MG63 (cell line): ENCODE measurements at regions not wholly inside any gene's neighbourhood (a gene's known extent, or its start where the extent isn't known, plus 50 kb on each side); places are given as distances from the start of the nearest gene placed in this dataset.

Source experiments
- DNase-seq: peaks from one replicate; pipeline ENCODE4 v3.0.0-alpha.2; 2020
- H3K27me3 ChIP-seq: fragments of 250-450 bp; sonication (Bioruptor Pico); 2 replicates; pipeline ENCODE4 v1.5.1; 2020; ENCODE audit warnings: mild to moderate bottlenecking, moderate library complexity
- H3K36me3 ChIP-seq: fragments of 250-450 bp; sonication (Bioruptor Pico); 2 replicates; pipeline ENCODE4 v1.5.1; 2020; ENCODE audit warnings: mild to moderate bottlenecking, moderate library complexity
- H3K4me3 ChIP-seq: fragments of 250-450 bp; sonication (Bioruptor Pico); 2 replicates; pipeline ENCODE4 v1.5.1; 2020; ENCODE audit warnings: mild to moderate bottlenecking, moderate library complexity
- H3K9me3 ChIP-seq: fragments of 250-450 bp; sonication (Bioruptor Pico); 2 replicates; pipeline ENCODE4 v1.5.1; 2020; ENCODE audit warnings: mild to moderate bottlenecking, moderate library complexity

DNA sequence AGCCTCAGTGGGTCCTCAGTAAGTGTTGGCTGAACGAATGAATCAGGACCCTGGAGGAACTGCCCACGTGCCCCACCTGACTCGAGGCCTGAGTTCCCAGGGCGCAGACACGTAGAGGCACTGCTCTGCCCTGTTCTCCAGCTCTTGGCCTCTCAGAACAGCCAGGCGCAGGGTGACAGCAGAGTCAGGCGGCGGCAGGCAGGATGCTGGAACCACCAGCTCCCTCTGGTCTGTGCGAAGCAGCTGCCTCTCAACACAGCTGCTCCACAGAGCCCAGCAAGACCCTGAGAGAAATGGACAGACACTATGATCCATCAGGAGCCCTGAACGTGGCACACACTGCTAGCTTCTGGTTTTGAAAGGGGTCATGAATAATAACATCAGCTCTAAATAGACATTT lies 53.1 kb upstream of the BCO1 start:
- H3K27me3 ChIP-seq, result no peaks in the 10 kb centered on the region
- H3K4me3 ChIP-seq, result no peak overlapping the region
- DNase-seq, result no peak
- no peaks in the 10 kb centered on the region for H3K9me3 ChIP-seq
- H3K36me3 ChIP-seq, result no peaks in the 10 kb centered on the region

DNA sequence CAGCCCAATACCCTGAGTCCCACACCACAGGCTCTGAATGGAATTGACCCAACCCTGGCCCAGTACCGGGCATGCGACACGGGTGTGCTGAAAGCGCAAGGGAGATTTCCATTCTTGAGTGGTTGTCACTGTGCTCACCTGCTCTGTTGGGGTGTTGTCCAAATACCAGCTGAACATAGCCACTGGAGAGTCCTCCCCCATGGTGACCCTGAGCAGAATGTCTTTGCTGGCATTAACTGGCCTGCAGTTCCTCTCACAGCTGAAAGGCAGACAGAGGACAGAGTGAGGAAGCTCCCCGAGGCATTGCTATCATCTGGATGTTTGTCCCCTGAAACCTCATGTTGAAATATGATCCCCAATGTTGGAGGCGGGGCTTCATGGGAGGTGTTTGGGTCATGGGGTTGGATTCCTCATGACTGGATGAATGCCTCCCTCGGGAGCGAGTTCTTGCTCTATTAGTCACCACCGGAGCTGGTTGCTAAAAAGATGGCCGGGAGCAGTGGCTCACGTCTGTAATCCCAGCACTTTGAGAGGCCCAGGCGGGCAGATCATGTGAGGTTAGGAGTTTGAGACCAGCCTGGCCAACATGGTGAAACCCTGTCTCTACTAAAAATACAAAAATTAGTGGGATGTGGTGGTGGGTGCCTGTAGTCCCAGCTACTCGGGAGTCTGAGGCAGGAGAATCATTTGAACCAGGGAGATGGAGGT lies 57.3 kb upstream of the BCO1 start:
- Histone ChIP-seq H3K27me3 (no peaks in the 10 kb centered on the region), H3K36me3 (no peaks in the 10 kb centered on the region), H3K4me3 (no peak overlapping the region), H3K9me3 (no peaks in the 10 kb centered on the region)
- peak; percentile 90 for DNase-seq

DNA sequence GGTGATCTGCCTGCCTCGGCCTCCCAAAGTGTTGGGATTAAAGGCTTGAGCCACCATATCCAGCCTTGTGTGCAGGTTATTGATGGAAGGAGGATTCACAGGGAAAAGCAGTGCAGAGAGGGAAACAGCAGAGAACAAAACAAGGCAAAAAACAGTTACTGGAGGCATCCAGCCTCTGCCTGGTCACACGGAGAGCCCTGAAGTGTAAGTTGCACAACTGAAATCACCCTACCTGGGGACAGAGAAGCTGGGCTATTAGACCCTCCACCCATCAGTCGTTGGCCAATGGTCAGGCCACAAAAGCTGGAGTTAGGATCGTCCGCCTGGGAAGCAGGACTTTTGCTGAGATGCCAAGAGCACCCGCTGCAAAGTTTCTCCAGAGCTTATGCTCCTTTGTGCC lies 57.9 kb upstream of the BCO1 start:
- Histone ChIP-seq H3K4me3 (no peak overlapping the region), H3K36me3 (no peaks in the 10 kb centered on the region)
- no peak for DNase-seq

DNA sequence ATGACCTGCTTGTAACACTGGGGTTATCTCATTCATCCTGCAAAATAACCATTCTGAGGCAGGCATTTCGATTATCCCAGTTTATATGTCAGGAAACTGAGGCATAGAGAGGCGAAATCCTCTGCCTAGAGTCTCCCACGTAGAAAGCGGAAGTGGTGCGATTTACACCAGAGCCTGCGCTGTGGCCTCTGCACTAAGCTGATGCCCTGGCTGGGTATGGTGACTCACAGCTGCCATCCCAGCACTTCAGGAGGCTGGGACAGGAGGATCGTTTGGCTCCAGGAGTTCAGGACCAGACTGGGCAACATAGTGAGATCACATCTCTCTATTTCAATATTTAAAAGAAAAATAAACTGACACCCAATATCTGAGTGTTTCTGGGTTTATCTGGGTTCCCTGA lies 59.3 kb upstream of the BCO1 start:
- H3K27me3 ChIP-seq, result no peaks in the 10 kb centered on the region
- no peak for DNase-seq
- no peaks in the 10 kb centered on the region for H3K36me3 ChIP-seq
- no peaks in the 10 kb centered on the region for H3K9me3 ChIP-seq
- no peak overlapping the region for H3K4me3 ChIP-seq

More for the DNA sequence above, 57.9 kb upstream of the BCO1 start:
- no peaks in the 10 kb centered on the region for H3K9me3 ChIP-seq
- no peaks in the 10 kb centered on the region for H3K27me3 ChIP-seq

DNA sequence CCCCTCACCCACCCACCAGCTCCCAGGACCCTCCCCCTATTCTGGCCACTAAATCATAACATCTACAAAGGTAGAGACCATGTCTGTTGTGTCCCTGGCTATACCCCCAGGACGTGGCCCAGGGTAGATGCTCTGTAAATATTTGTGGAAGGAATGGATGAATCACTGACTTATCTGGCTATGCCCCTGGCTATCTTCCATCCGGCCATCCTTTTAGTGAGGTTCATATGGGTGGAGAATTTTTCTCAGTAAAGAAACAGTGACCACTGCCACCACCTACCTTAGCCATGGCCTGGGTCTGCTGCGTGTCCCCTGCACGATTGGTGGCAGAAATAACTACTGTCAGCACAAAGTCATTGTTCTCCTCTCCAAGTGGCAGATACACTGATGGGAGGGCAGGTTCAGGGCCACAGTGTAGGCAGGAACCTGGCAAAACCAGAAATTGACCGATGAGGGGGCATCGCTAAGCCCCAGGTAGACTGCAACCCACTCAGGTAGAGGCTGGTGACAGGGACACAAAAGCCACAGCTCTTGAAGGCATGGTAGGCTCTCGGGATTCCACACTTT lies 63.1 kb upstream of the BCO1 start:
- H3K27me3 ChIP-seq, result no peaks in the 10 kb centered on the region
- H3K4me3 ChIP-seq, result no peak overlapping the region
- no peaks in the 10 kb centered on the region for H3K9me3 ChIP-seq
- DNase-seq, result peak; percentile 73
- H3K36me3 ChIP-seq, result no peaks in the 10 kb centered on the region

DNA sequence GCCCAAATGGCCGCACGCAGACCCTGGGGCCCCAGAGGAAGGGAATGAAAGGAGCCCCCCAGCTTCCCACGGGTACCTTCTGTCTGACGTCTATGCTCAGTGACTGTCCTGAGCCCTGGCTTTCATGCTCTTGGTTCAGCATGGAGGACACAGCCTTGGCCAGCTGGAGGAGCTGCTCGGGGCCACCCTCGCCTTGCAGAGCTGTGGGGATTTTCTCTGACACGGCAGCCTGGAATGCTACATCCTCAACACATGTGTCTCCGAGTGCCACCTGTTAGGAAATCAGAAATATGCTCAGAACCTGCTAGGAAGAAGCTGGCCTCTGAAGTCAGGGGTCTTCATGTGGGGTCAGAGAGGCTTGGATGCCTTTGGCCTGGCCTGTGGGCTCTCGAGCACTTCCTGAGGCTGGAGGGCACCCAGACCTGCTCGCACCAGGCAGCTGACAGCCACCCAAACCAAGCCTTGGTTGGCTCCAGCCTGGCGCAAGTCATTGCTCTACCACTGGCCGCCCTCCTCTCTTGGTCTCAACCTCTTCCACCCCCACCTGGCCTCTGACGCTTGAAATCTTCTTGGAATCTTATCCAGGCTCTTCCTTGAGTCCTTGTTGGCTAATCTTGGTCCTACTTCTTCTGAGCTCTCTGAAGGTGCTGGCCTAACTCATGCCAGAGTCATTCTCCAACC lies 63.7 kb upstream of the BCO1 start:
- Histone ChIP-seq H3K9me3 (no peaks in the 10 kb centered on the region), H3K27me3 (no peaks in the 10 kb centered on the region), H3K4me3 (no peak overlapping the region), H3K36me3 (no peaks in the 10 kb centered on the region)
- DNase-seq, result peak; percentile 45

DNA sequence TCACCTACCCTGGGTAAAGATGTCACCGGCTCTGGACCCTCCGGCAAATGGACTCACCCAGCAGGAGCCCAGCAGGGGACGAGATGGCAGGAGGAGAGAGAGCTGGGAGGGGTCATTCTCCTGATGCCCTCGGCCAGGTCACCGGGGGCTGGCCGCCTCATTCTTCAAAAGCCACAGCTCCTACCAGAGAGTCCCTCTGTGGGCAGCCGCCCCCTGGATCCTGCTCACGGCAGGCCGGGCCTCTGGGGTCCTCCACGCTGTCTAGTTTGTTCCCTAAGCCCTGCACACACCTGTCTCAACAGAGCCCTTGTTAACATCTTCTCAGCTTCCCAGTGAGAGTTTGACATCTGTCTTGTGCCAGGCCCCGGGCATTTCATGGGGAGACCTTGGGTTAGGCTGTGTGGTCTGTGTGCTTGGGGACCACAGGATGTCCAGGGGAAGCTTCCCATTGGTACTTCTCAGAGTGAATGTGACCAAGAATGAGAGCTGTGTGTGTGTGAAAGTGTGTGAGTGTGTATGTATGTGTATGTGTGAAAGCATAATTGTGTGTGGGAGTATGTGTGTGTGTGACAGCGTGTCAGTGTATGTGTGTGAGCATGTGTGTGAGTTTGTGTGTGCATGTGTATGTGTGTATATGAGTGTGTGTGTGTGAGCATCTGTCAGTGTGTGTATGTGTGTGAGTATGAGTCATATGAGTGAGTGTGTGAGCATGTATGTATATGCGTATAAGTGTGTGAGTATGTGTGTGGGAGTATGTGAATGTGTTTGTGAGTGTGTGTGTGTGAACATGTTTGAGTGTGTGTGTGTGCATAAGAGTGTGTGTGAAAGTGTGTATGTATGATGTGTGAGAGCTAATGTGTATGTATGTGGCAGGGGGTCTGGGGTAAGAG lies 65.5 kb upstream of the BCO1 start:
- H3K9me3 ChIP-seq, result no peaks in the 10 kb centered on the region
- no peaks in the 10 kb centered on the region for H3K36me3 ChIP-seq
- DNase-seq, result no peak
- no peaks in the 10 kb centered on the region for H3K27me3 ChIP-seq
- no peak overlapping the region for H3K4me3 ChIP-seq

DNA sequence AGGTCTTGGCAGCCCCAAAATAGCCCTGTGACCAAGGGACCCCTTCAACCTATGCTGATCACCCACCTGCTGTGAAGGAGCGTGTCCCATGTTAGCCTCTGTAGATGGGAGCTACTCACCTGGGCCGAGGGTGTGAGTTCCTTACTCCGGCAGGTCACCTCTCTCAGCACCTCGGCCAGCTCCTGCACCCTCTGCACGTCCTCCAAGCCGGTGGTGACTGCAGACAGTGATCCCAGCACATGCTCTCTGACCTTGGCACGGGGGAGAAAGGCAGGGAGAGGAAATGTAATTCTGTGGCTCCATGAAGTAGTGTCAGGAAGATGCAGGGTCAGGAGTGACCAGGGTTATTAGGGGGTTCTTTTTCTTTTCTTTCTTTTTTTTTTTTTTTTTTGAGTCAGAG lies 67.7 kb upstream of the BCO1 start:
- Histone ChIP-seq H3K36me3 (no peaks in the 10 kb centered on the region), H3K9me3 (no peaks in the 10 kb centered on the region), H3K27me3 (no peaks in the 10 kb centered on the region), H3K4me3 (no peak overlapping the region)
- no peak for DNase-seq

DNA sequence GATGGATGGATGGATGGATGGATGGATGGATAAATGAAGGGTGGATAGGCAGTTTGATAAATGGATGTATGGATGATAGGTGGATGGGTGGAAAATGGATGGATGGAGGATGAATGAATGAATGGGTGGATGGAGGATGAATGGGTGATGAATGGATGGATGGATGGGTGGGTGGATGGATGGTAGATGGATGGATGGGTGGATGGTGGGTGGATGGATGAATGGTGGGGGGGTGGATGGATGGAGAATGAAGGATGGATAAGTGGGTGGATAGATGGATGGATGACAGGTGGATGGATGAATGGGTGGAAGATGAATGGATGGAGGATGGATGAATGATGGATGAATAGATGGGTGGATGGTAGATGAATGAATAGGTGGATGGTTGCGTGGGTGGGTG lies 70.1 kb upstream of the BCO1 start:
- H3K36me3 ChIP-seq, result no peaks in the 10 kb centered on the region
- no peaks in the 10 kb centered on the region for H3K27me3 ChIP-seq
- no peak overlapping the region for H3K4me3 ChIP-seq
- no peaks in the 10 kb centered on the region for H3K9me3 ChIP-seq
- DNase-seq, result no peak

DNA sequence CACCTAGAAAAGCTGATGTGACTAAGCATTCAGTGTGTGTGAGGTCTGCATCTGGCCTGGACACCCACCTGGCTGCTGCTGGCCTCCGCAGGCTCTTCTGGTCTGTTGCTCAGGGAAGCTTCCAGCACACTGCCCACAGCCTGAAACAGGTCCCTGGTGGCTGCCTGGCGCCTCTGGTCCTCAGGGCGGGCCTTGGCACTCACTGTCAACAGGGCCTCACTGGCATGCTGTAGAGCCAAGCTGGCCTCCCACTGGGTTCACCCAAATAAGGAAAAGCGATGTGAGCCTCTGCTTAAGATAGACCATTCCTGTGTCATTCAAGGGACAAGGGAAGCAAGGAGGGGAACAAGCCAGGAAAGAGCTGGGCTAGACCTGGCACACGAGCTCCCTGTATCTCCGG lies 70.6 kb upstream of the BCO1 start:
- Histone ChIP-seq H3K36me3 (no peaks in the 10 kb centered on the region), H3K27me3 (no peaks in the 10 kb centered on the region), H3K9me3 (no peaks in the 10 kb centered on the region), H3K4me3 (no peak overlapping the region)
- DNase-seq, result no peak

DNA sequence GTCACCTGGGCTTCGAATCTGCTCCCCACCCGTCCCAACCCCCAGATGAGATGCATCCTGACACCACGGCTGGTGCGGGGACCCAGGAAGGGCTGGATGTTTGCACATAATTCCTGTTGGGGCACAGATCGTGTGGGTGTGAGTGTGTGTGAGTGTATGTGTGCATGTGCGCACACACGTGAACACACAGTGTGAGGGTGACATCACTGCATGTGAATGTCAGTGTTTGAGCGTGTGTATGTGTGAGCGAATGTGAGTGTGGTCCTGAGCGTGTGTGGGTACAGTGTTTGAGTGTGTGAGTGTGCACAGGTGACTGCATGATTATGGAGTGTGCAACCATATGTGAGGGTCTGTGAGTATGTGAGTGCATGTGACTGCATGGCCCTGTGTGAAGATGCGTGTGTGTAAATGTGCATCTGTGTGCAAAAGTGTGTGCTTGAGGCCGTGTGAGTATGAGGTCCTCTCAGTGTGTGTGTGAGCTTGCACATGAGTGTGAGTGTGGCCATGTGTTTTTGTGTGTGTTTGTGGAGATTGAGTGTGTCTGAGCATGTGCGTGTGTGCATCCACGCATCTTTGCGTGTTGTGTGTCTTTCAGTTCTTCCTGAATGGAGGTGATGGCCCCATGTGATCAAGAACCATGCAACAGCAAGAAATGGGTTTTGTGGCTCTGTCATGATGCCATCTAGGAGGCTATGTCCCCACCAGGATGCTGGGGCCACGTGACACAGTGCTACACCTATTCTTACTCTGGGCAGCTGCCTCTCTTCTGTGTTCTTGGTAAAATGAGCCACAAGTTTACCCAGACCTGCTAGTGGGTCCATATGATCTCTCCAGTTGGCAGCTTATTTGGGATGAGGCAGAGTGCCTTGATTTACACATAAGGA lies 70.5 kb upstream of the GCSH start:
- no peak for DNase-seq

DNA sequence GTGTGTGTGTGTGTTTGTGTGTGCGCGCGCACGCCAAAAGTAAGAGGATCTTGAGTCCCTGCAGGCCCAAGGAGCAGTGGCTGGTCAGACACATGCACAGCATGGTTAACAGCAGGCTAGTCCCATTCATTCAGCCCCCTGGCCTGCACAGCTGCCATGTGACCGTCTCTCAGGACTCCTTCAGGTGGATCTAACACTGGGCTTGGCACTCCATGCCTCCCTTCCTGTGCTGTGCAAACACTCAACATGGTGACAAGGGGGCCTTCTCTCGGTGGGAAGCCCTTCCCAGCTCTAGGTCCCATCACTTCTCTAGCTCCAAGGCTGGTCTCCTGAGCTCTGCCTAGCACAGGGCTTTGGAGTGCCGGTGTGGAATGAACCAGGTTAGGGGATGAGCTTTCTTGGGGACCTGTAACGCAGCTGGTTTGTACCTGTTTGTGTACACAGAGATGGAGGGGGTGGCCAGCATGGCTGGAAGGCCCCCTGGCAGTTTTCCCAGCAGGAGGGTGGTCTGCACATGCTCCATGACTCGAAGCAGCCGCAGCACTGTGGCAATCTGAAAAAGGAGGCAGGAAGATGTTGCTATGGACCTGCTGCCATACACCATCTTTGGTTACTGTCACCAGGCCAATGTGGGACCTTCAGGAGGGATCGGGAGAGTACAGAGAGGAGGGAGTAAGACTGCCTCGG lies 69.4 kb upstream of the GCSH start:
- no peaks in the 10 kb centered on the region for H3K36me3 ChIP-seq
- H3K4me3 ChIP-seq, result no peak overlapping the region
- DNase-seq, result no peak
- no peaks in the 10 kb centered on the region for H3K27me3 ChIP-seq
- H3K9me3 ChIP-seq, result no peaks in the 10 kb centered on the region

More for the DNA sequence above, 70.5 kb upstream of the GCSH start:
- Histone ChIP-seq H3K27me3 (no peaks in the 10 kb centered on the region), H3K36me3 (no peaks in the 10 kb centered on the region), H3K9me3 (no peaks in the 10 kb centered on the region), H3K4me3 (no peak overlapping the region)

DNA sequence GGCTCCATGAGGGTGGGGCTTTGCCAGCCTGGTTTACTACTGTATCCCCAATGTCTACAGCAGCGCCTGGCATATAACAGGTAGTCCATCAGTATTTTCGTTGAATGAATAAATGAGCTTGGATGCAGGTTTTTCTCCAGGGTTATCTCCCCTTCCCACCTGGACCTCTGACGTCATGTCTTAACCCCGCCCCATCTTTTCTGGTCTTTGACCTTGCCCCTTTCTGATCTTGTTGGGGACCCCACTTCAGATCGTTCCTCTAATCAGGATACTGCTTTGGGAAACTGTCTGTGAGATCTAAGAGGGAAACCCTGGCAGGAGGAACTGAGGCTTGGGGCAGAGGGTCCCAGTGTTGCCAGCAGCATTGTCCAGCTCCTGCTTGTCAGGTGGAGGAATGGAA lies 68.8 kb upstream of the GCSH start:
- Histone ChIP-seq H3K27me3 (no peaks in the 10 kb centered on the region), H3K36me3 (no peaks in the 10 kb centered on the region), H3K4me3 (no peak overlapping the region), H3K9me3 (no peaks in the 10 kb centered on the region)
- DNase-seq, result no peak

DNA sequence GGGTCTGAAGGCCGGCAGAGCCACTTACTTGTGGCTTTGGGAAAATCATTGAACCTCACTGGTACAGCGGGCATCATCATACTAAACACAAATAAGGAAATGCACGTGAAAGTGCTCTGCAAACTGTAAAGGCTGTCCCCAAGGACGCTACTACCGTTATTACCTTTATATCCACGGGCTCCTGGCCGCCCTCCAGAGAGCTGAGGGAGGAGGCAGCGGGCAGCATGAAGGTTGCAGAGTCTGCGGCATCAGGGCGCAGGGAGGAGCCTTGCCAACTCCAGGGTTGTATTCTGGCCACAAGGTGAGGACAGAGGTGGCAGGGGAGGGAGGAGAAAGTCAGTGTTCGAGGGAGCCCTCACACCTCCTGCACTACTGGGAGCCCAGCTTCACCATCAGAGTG lies 68.3 kb upstream of the GCSH start:
- Histone ChIP-seq H3K27me3 (no peaks in the 10 kb centered on the region), H3K4me3 (no peak overlapping the region), H3K36me3 (no peaks in the 10 kb centered on the region), H3K9me3 (no peaks in the 10 kb centered on the region)
- no peak for DNase-seq

DNA sequence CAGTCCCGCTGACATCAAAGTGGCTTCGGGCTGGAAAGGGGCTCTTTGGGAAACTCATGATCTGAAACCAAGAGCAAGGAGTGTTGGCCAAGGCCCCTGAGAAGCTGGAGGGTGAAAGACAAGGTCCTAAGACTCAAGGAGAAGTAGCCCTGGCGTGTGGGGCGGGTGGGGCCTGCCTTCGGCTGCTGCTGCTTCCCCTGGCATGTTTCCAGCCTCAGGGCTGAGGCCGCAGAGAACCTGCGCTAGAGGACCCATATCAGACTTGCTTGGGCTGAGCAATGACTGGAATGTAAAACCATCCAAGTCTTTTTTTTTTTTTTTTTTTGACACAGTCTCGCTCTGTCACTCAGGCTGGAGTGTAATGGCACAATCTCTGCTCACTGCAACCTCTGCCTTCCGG lies 67.5 kb upstream of the GCSH start:
- DNase-seq, result no peak
- Histone ChIP-seq H3K36me3 (no peaks in the 10 kb centered on the region), H3K27me3 (no peaks in the 10 kb centered on the region), H3K4me3 (no peak overlapping the region), H3K9me3 (no peaks in the 10 kb centered on the region)

DNA sequence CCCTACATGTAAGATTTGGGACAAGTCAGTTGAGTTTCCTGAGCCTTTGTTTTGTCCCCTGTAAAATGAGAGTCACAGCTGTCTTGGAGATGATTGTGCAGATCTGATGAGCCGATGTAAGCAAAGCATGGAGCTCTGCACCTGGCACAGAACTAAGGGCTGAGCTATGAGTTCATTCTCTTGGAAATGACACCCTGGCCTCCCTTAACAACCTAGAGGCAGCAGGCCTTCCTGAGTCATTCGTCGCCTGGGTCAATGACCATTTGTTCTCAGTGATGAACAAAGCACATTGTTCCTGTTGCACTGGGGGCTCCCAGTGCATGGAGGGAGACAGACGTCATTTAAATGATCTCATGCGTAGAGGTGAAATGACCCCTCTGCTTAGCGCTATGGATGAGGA lies 62.8 kb upstream of the GCSH start:
- no peaks in the 10 kb centered on the region for H3K9me3 ChIP-seq
- no peaks in the 10 kb centered on the region for H3K36me3 ChIP-seq
- H3K27me3 ChIP-seq, result no peaks in the 10 kb centered on the region
- no peak overlapping the region for H3K4me3 ChIP-seq
- peak; percentile 11 for DNase-seq
